HG02642 (cell line): ENCODE measurements at regions not wholly inside any gene's neighbourhood (a gene's known extent, or its start where the extent isn't known, plus 50 kb on each side); places are given as distances from the start of the nearest gene placed in this dataset.

Source experiments
- ATAC-seq: cut with Tn5 transposase; IDR thresholded peaks from one replicate; pipeline ENCODE4 v1.9.1; 2021; ENCODE audit warnings: mild to moderate bottlenecking; ENCODE audit not compliant: unreplicated experiment, poor library complexity

GRCh38 chr2:168373468-168373867 is 82.6 kb upstream of the CERS6 start:
- no peak for ATAC-seq

GRCh38 chr2:168375195-168375798 is 80.8 kb upstream of the CERS6 start:
- ATAC-seq = no peak

- no peak for ATAC-seq
Measured at GRCh38 chr2:168378960-168379669, 77.0 kb upstream of the CERS6 start.

GRCh38 chr2:168380500-168380899 is 75.6 kb upstream of the CERS6 start:
- no peak for ATAC-seq

GRCh38 chr2:168392024-168392423 is 64.0 kb upstream of the CERS6 start:
- no peak for ATAC-seq

GRCh38 chr2:168392797-168393196 is 63.3 kb upstream of the CERS6 start:
- no peak for ATAC-seq

GRCh38 chr2:168394262-168394661 is 61.8 kb upstream of the CERS6 start:
- ATAC-seq = no peak

GRCh38 chr2:168396131-168396530 is 59.9 kb upstream of the CERS6 start:
- no peak for ATAC-seq

- ATAC-seq = no peak
Measured at GRCh38 chr2:168397629-168398028, 58.4 kb upstream of the CERS6 start.

GRCh38 chr2:168401048-168401556 is 55.0 kb upstream of the CERS6 start:
- ATAC-seq = no peak

- ATAC-seq = no peak
Measured at GRCh38 chr2:168401771-168402170, 54.3 kb upstream of the CERS6 start.

- ATAC-seq = no peak
Measured at GRCh38 chr2:168402531-168402930, 53.5 kb upstream of the CERS6 start.

GRCh38 chr2:168403736-168404135 is 52.3 kb upstream of the CERS6 start:
- no peak for ATAC-seq

GRCh38 chr2:168404764-168405163 is 51.3 kb upstream of the CERS6 start:
- ATAC-seq = no peak
